HepG2 (cell line): ENCODE measurements at regions not wholly inside any gene's neighbourhood (a gene's known extent, or its start where the extent isn't known, plus 50 kb on each side); places are given as distances from the start of the nearest gene placed in this dataset.
"Not testable (repeated sequence)": the region's sequence is repeated elsewhere in the genome, so short reads cannot be mapped to it uniquely, and the experiment has no call there.

Source experiments
- ATAC-seq: fragments of 200-7000 bp; cut with Tn5 transposase; 3 replicates; pipeline ENCODE4 v1.9.1; 2020; ENCODE audit warnings: mild to moderate bottlenecking, moderate library complexity
- BruUV-seq: library from RNA; stranded (reverse); fragments of 400-500 nt; replicated peaks from 2 replicates; lab custom pipeline; 2021; lab: Mats Ljungman, UMichigan
- CTCF ChIA-PET: fragments of 300-600 bp; formaldehyde crosslinking; extraction: SDS; loops from one replicate; lab custom pipeline; 2021; ENCODE audit warnings: low total read pairs, inconsistent platforms, low intra/inter-chr PET ratio; lab: Yijun Ruan, JAX
- POLR2A ChIA-PET: fragments of 350-600 bp; sonication (Branson Sonifier 250); formaldehyde crosslinking; loops from one replicate; lab custom pipeline; 2020; ENCODE audit warnings: antibody characterized with exemption, inconsistent platforms; lab: Yijun Ruan, JAX
- DNase-seq: peaks from one replicate; pipeline ENCODE4 v3.0.0-alpha.2; 2015; ENCODE audit warnings: low spot score
- FAIRE-seq: peaks from 3 replicates; lab custom pipeline; 2011; peaks lifted over from hg19 to GRCh38; lab: Jason Lieb, UNC
- H2AFZ ChIP-seq: one replicate; pipeline ENCODE4 v1.6.1; 2011; ENCODE audit warnings: low read length, inconsistent platforms
- H3K27ac ChIP-seq: fragments of 300-600 bp; 3 replicates; pipeline ENCODE4 v1.8.0; 2011; ENCODE audit warnings: mixed run types, mild to moderate bottlenecking, mixed read lengths, low read length, inconsistent platforms; ENCODE audit not compliant: insufficient read depth; ENCODE audit errors: extremely low read length
- H3K27me3 ChIP-seq, 2 experiments: fragments of 200-600 bp in 1 of 2; 2 replicates in 1 of 2; 3 replicates in 1 of 2; pipeline versions ENCODE4 v1.6.0 to v1.8.0; 2011; ENCODE audit warnings: low read length in 2 of 2, mild to moderate bottlenecking in 2 of 2, moderate library complexity in 2 of 2, inconsistent platforms in 1 of 2; ENCODE audit not compliant: insufficient read depth in 2 of 2, control insufficient read depth in 1 of 2
- H3K36me3 ChIP-seq, 2 experiments: fragments of 200-600 bp in 1 of 2; replicated peaks in 1 of 2; 2 replicates in 1 of 2; 3 replicates in 1 of 2; pipeline versions ENCODE4 v1.5.1 to v1.8.0; 2011; ENCODE audit warnings: low read length in 2 of 2, inconsistent platforms in 1 of 2; ENCODE audit not compliant: insufficient read depth in 2 of 2, control insufficient read depth in 1 of 2
- H3K4me1 ChIP-seq: 2 replicates; pipeline ENCODE4 v1.5.1; 2012; ENCODE audit warnings: low read length, inconsistent platforms; ENCODE audit not compliant: insufficient read depth
- H3K4me2 ChIP-seq: 2 replicates; pipeline ENCODE4 v1.6.0; 2011; ENCODE audit warnings: low read depth, low read length, inconsistent platforms
- H3K4me3 ChIP-seq, 3 experiments: fragments of 200-600 bp in 1 of 3; sonication (generic), shearing (Covaris generic) in 1 of 3; replicated peaks in 1 of 3; 2 replicates each; pipeline ENCODE4 v1.5.1; 2011 to 2016; ENCODE audit warnings: low read length in 3 of 3, inconsistent platforms in 2 of 3, low read depth in 2 of 3, mild to moderate bottlenecking in 2 of 3, control low read depth in 1 of 3, mixed read lengths in 1 of 3; ENCODE audit not compliant: insufficient read depth in 1 of 3
- H3K79me2 ChIP-seq: one replicate; pipeline ENCODE4 v1.6.1; 2011; ENCODE audit warnings: low read length, inconsistent platforms; ENCODE audit not compliant: insufficient read depth
- H3K9ac ChIP-seq: 2 replicates; pipeline ENCODE4 v1.6.0; 2011; ENCODE audit warnings: mild to moderate bottlenecking, low read depth, low read length, inconsistent platforms; ENCODE audit not compliant: insufficient read depth
- H3K9me3 ChIP-seq: 2 replicates; pipeline ENCODE4 v1.5.1; 2012; ENCODE audit warnings: mild to moderate bottlenecking, low read length
- H4K20me1 ChIP-seq: 2 replicates; pipeline ENCODE4 v1.6.0; 2011; ENCODE audit warnings: inconsistent platforms, mild to moderate bottlenecking, low read length, moderate library complexity; ENCODE audit not compliant: insufficient read depth
- WGBS: methylation state at CpG from one replicate; pipeline ENCODE4 v1.1.6; 2017; ENCODE audit warnings: low lambda C conversion rate; 5-methylcytosine and 5-hydroxymethylcytosine counted together
- in situ Hi-C: cut with HindIII; loops from 2 replicates; pipeline ENCODE4 v1.10.0; 2017; ENCODE audit warnings: low pct_unique_long_range_greater_than_20kb; ENCODE audit not compliant: extremely low pct_ligation_motif_present
- intact Hi-C: fragments of 100-400 bp; cut with micrococcal nuclease; formaldehyde crosslinking; loops from one replicate; pipeline ENCODE4 v1.10.0; 2022; ENCODE audit not compliant: unreplicated experiment

DNA sequence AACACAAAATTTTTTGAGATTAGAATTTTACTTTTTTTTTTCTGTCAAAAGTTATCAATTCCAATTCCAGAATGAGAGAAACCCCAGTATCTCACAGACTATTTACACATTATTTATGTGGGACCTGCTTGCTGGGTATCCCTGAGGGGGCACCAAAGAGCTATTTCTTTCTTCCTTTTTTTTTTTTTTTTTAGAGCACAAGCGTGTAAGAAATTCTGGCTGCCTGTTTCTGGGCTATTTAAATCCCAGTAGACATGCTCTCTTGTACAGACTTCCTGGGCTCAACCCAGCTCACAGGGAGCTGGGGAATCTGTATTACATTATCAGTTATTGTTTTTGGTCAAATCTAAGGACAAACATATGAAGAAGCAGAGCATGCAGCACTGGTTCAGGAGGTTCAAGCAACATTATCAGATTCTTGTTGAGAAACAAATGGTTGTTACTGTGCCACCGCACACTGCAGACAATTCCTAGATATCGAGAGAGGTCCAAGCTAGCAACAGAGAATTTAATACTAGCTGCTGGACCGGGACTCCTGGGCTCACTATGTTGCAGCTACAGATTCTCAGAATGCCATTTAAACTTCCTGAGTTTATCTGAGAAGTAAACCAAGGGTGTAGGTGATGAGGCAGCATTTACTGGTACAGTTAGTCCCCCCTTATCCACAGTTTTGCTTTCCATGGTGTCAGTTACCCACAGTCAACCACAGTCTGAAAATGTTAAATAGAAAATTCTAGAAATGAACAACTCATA, 83.3 kb upstream of the NBPF26 start:
- ATAC-seq, H3K9ac ChIP-seq, in situ Hi-C loops, H3K4me2 ChIP-seq, H3K27ac ChIP-seq, FAIRE-seq, H2AFZ ChIP-seq, H3K36me3 ChIP-seq, H3K4me3 ChIP-seq, H4K20me1 ChIP-seq, CTCF ChIA-PET, H3K9me3 ChIP-seq, intact Hi-C loops, H3K27me3 ChIP-seq, DNase-seq, BruUV-seq, H3K4me1 ChIP-seq, H3K79me2 ChIP-seq, POLR2A ChIA-PET: not testable (repeated sequence)
- WGBS = no CpG with 5 or more reads among the region's 4 CpGs

GRCh38 chr1:120641014-120641302, 82.8 kb upstream of the NBPF26 start:
- ATAC-seq, H3K79me2 ChIP-seq, POLR2A ChIA-PET, H4K20me1 ChIP-seq, FAIRE-seq, BruUV-seq, DNase-seq, H3K4me2 ChIP-seq, H2AFZ ChIP-seq, H3K4me1 ChIP-seq, CTCF ChIA-PET, H3K4me3 ChIP-seq, intact Hi-C loops, H3K27ac ChIP-seq, in situ Hi-C loops, H3K36me3 ChIP-seq, H3K9me3 ChIP-seq, H3K9ac ChIP-seq, H3K27me3 ChIP-seq: not testable (repeated sequence)
- WGBS = no CpG with 5 or more reads among the region's 3 CpGs

GRCh38 chr1:120647182-120647581, 76.6 kb upstream of the NBPF26 start:
- H3K27ac ChIP-seq, CTCF ChIA-PET, ATAC-seq, H2AFZ ChIP-seq, H3K4me2 ChIP-seq, POLR2A ChIA-PET, BruUV-seq, H3K9ac ChIP-seq, H3K9me3 ChIP-seq, FAIRE-seq, H3K27me3 ChIP-seq, H3K36me3 ChIP-seq, H3K4me1 ChIP-seq, H3K4me3 ChIP-seq, intact Hi-C loops, H3K79me2 ChIP-seq, H4K20me1 ChIP-seq, DNase-seq, in situ Hi-C loops: not testable (repeated sequence)
- no CpG with 5 or more reads among the region's 2 CpGs for WGBS

DNA sequence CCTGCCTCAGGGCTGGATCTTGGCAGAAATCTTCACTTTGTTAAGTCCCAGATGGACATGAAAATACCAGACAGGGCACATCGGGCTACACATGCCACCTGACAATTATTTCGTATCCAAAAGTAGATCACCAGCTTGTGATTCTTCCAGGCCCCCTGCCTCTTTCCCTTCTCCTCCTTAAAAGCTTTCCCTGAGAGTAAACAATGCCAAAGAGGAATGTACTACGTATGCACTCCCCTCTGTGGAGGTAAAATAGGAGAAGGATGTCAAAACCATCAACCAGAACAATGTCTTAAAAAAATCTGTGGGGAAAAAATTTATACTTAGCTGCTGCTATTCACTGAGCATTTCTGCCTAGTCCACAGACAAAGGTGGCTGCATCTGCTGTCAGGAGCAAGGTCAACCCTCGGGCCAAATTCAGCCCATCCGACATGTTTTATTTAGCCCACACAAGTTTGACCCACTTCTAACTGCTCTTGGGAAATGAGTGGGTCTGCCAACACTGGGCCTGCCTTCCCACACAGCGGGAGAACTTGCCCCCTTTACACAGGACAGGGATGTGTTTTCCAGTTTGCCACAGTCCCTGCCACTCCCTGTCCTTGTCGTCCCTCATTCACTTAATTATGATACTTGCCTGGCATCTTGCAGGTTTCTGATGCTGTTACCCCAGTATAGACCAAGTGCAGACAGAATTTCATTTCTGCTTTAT, 74.7 kb upstream of the NBPF26 start:
- H3K9ac ChIP-seq, in situ Hi-C loops: not testable (repeated sequence)

More for the DNA sequence above, 74.7 kb upstream of the NBPF26 start:
- no CpG with 5 or more reads among the region's 7 CpGs for WGBS
- CTCF ChIA-PET, DNase-seq, POLR2A ChIA-PET, ATAC-seq, H3K36me3 ChIP-seq, H3K4me2 ChIP-seq, FAIRE-seq, intact Hi-C loops, BruUV-seq, H3K4me1 ChIP-seq, H4K20me1 ChIP-seq, H3K79me2 ChIP-seq, H3K4me3 ChIP-seq, H3K27me3 ChIP-seq, H3K27ac ChIP-seq, H2AFZ ChIP-seq, H3K9me3 ChIP-seq: not testable (repeated sequence)
